ENCODE measurements at regions not wholly inside any gene's neighbourhood (a gene's known extent, or its start where the extent isn't known, plus 50 kb on each side); places are given as distances from the start of the nearest gene placed in this dataset.

- TF ChIP-seq EGR1 (IDR thresholded peaks at IDR 0.05) (no peak), FOXM1 (IDR thresholded peaks at IDR 0.05; ENCODE audit: borderline replicate concordance, low read depth) (no peak), EP300 (IDR thresholded peaks at IDR 0.05; ENCODE audit: borderline replicate concordance) (no peak), REST (IDR thresholded peaks at IDR 0.05; ENCODE audit: low read depth) (no peak)
Measured at GRCh38 chr3:180288816-180289215, 252.1 kb upstream of the PEX5L start.

Data from Ishikawa (cell line).